HL-60 (cell line): ENCODE measurements at regions not wholly inside any gene's neighbourhood (a gene's known extent, or its start where the extent isn't known, plus 50 kb on each side); places are given as distances from the start of the nearest gene placed in this dataset.

Experiments used
- CTCF ChIP-seq: IDR thresholded peaks from one replicate; pipeline ENCODE4 v1.5.1; 2011; ENCODE audit warnings: low read length, control low read depth, inconsistent platforms; ENCODE audit not compliant: insufficient read depth
- REST ChIP-seq: IDR thresholded peaks from 2 replicates; pipeline ENCODE4 v1.6.1; 2012; ENCODE audit warnings: low read depth; ENCODE audit not compliant: insufficient replicate concordance

- no peak for TF ChIP-seq REST
- TF ChIP-seq CTCF: no peak
These were observed 113.8 kb upstream of the C14orf180 start for GRCh38 chr14:104465482-104466390.
